Stomach (tissue), 4 donors: ENCODE measurements at regions not wholly inside any gene's neighbourhood (a gene's known extent, or its start where the extent isn't known, plus 50 kb on each side); places are given as distances from the start of the nearest gene placed in this dataset.

Source experiments
- EP300 ChIP-seq: sonication (generic); formaldehyde crosslinking; IDR thresholded peaks from one replicate; pipeline ENCODE4 v1.6.1; 2017; ENCODE audit warnings: antibody characterized with exemption
- POLR2A ChIP-seq, 4 donors: fragments of 450-650 bp; IDR thresholded peaks; one replicate each; pipeline ENCODE4 v1.6.1; 2016; ENCODE audit warnings: antibody characterized with exemption in 4 of 4, control low read depth in 2 of 4, mild to moderate bottlenecking in 1 of 4, moderate library complexity in 1 of 4
- POLR2AphosphoS5 ChIP-seq, 3 donors: sonication (generic); formaldehyde crosslinking; IDR thresholded peaks; one replicate each; pipeline ENCODE4 v1.6.1; 2016; ENCODE audit warnings: antibody characterized with exemption in 3 of 3
- TF ChIP-seq, protein P1 (sequence below), 7 experiments: fragments of 450-650 bp in 4 of 7; fragments of 200-600 bp in 3 of 7; sonication (generic) in 3 of 7; IDR thresholded peaks; one replicate each; pipeline ENCODE4 v1.5.1; 2016 to 2019; ENCODE audit warnings: antibody characterized with exemption in 7 of 7, control low read depth in 2 of 7, mild to moderate bottlenecking in 1 of 7

DNA sequence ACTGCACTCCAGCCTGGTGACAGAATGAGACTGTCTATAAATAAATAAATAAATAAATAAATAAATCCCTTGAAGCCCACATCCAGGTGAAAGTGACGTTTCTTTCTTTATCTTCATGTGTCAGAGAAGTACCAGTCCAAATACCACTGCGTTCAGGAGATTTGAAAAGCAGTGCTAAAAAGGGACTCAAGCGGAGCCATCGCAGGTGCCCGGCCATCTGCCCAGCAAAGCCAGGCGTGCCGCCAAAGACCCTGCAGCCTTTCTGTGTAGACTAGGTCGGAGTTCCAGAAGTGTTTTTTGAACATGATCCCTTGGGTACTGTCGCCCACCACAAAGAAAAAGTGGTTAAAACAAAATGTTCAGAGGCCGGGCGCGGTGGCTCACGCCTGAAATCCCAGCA lies 65.7 kb upstream of the CEP85L start:
- TF ChIP-seq, protein P1, sequence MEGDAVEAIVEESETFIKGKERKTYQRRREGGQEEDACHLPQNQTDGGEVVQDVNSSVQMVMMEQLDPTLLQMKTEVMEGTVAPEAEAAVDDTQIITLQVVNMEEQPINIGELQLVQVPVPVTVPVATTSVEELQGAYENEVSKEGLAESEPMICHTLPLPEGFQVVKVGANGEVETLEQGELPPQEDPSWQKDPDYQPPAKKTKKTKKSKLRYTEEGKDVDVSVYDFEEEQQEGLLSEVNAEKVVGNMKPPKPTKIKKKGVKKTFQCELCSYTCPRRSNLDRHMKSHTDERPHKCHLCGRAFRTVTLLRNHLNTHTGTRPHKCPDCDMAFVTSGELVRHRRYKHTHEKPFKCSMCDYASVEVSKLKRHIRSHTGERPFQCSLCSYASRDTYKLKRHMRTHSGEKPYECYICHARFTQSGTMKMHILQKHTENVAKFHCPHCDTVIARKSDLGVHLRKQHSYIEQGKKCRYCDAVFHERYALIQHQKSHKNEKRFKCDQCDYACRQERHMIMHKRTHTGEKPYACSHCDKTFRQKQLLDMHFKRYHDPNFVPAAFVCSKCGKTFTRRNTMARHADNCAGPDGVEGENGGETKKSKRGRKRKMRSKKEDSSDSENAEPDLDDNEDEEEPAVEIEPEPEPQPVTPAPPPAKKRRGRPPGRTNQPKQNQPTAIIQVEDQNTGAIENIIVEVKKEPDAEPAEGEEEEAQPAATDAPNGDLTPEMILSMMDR (IDR thresholded peaks at IDR 0.05), result no peak
- TF ChIP-seq POLR2AphosphoS5 (IDR thresholded peaks at IDR 0.05) (no peak), POLR2A (IDR thresholded peaks at IDR 0.05) (no peak), EP300 (no peak)
